Liver (tissue), 8 donors: ENCODE measurements at regions not wholly inside any gene's neighbourhood (a gene's known extent, or its start where the extent isn't known, plus 50 kb on each side); places are given as distances from the start of the nearest gene placed in this dataset.

Source experiments
- DNase-seq: peaks from one replicate; pipeline ENCODE4 v3.0.0-alpha.2; 2017; ENCODE audit warnings: low spot score
- H3K27ac ChIP-seq, 2 donors: one replicate each; pipeline ENCODE4 v1.7.0; 2013; ENCODE audit warnings: inconsistent platforms in 2 of 2, low read length in 2 of 2, control low read depth in 1 of 2, low read depth in 1 of 2, mild to moderate bottlenecking in 1 of 2
- H3K27me3 ChIP-seq, 4 donors: one replicate each; pipeline versions ENCODE4 v1.6.1 to v1.7.0; 2013; ENCODE audit warnings: low read length in 3 of 4, inconsistent platforms in 1 of 4, mild to moderate bottlenecking in 1 of 4, moderate library complexity in 1 of 4; ENCODE audit not compliant: control insufficient read depth in 4 of 4, insufficient read depth in 4 of 4
- H3K36me3 ChIP-seq, 4 donors: one replicate each; pipeline versions ENCODE4 v1.6.1 to v1.7.0; 2013; ENCODE audit warnings: low read length in 3 of 4, mild to moderate bottlenecking in 3 of 4, low read depth in 1 of 4, moderate library complexity in 1 of 4; ENCODE audit not compliant: control insufficient read depth in 4 of 4, insufficient read depth in 3 of 4
- H3K4me1 ChIP-seq, 4 donors: one replicate each; pipeline versions ENCODE4 v1.6.1 to v1.7.0; 2013; ENCODE audit warnings: low read length in 3 of 4, mild to moderate bottlenecking in 3 of 4, moderate library complexity in 1 of 4; ENCODE audit not compliant: control insufficient read depth in 4 of 4, insufficient read depth in 4 of 4
- H3K4me3 ChIP-seq, 3 donors: one replicate each; pipeline versions ENCODE4 v1.6.1 to v1.7.0; 2013; ENCODE audit warnings: low read length in 3 of 3, control low read depth in 1 of 3, low read depth in 1 of 3, mild to moderate bottlenecking in 1 of 3
- H3K9ac ChIP-seq, 2 donors: one replicate each; pipeline ENCODE4 v1.7.0; 2013; ENCODE audit warnings: low read length in 2 of 2, mild to moderate bottlenecking in 2 of 2, moderate library complexity in 2 of 2, control low read depth in 1 of 2, low read depth in 1 of 2
- H3K9me3 ChIP-seq, 4 donors: one replicate each; pipeline versions ENCODE4 v1.6.1 to v1.7.0; 2013; ENCODE audit warnings: low read length in 3 of 4; ENCODE audit not compliant: control insufficient read depth in 4 of 4
- CTCF ChIP-seq: fragments of 150-350 bp; IDR thresholded peaks from 2 replicates; pipeline ENCODE4 v1.5.1; 2017; ENCODE audit warnings: improper control_type of control experiment, low read depth, low read length; ENCODE audit not compliant: missing input control
- EGR1 ChIP-seq, 2 donors: IDR thresholded peaks; 2 replicates each; pipeline ENCODE4 v1.6.1; 2016 to 2018; ENCODE audit warnings: antibody characterized with exemption in 2 of 2, low read depth in 2 of 2
- FOXA1 ChIP-seq: IDR thresholded peaks from 2 replicates; pipeline ENCODE4 v1.6.1; 2016; ENCODE audit warnings: antibody characterized with exemption
- FOXA2 ChIP-seq: IDR thresholded peaks from 2 replicates; pipeline ENCODE4 v1.6.1; 2016; ENCODE audit warnings: antibody characterized with exemption
- HNF4A ChIP-seq, 2 donors: conservative IDR thresholded peaks; 2 replicates each; pipeline ENCODE4 v1.6.1; 2016; ENCODE audit warnings: antibody characterized with exemption in 2 of 2, mild to moderate bottlenecking in 2 of 2
- HNF4G ChIP-seq: IDR thresholded peaks from 2 replicates; pipeline ENCODE4 v1.6.1; 2016; ENCODE audit warnings: antibody characterized with exemption
- JUND ChIP-seq, 2 donors: IDR thresholded peaks; 2 replicates each; pipeline ENCODE4 v1.6.1; 2016; ENCODE audit warnings: antibody characterized with exemption in 2 of 2
- MAX ChIP-seq: IDR thresholded peaks from 2 replicates; pipeline ENCODE4 v1.6.1; 2016; ENCODE audit warnings: antibody characterized with exemption
- NR2F2 ChIP-seq: IDR thresholded peaks from 2 replicates; pipeline ENCODE4 v1.6.1; 2016; ENCODE audit warnings: antibody characterized with exemption
- TAF1 ChIP-seq: conservative IDR thresholded peaks from 2 replicates; pipeline ENCODE4 v1.6.1; 2016; ENCODE audit warnings: antibody characterized with exemption, mild to moderate bottlenecking
- YY1 ChIP-seq: IDR thresholded peaks from 2 replicates; pipeline ENCODE4 v1.6.1; 2016; ENCODE audit warnings: antibody characterized with exemption, mild to moderate bottlenecking
- WGBS: extraction: QIAGEN DNeasy Blood & Tissue Kit; methylation state at CpG from one replicate; pipeline ENCODE4 v1.1.7; 2013; 5-methylcytosine and 5-hydroxymethylcytosine counted together
- TF ChIP-seq, protein P1 (sequence below): IDR thresholded peaks from 2 replicates; pipeline ENCODE4 v1.6.1; 2016; ENCODE audit warnings: antibody characterized with exemption, mild to moderate bottlenecking
- TF ChIP-seq, protein P2 (sequence below): IDR thresholded peaks from 2 replicates; pipeline ENCODE4 v1.6.1; 2016; ENCODE audit warnings: antibody characterized with exemption
- donor health status: healthy.
- donor health status: healthy.
- donor health status: healthy.
- donor health status: healthy.
- donor health status: healthy.

- H3K9me3 ChIP-seq: no peaks in the 10 kb centered on the region
- H3K27ac ChIP-seq: no peak overlapping the region
- no peak overlapping the region for H3K4me3 ChIP-seq
- no peak for DNase-seq
- no peaks in the 10 kb centered on the region for H3K36me3 ChIP-seq
- H3K9ac ChIP-seq: no peak overlapping the region
- TF ChIP-seq FOXA1: no peak
- no peak for TF ChIP-seq FOXA2
- TF ChIP-seq TAF1: no peak
- TF ChIP-seq CTCF: no peak
- TF ChIP-seq HNF4A (conservative IDR thresholded peaks at IDR 0.05): no peak
- TF ChIP-seq JUND (IDR thresholded peaks at IDR 0.05): no peak
- no peak for TF ChIP-seq HNF4G
- H3K27me3 ChIP-seq: no peaks in the 10 kb centered on the region
- WGBS: 67% methylated on average over 3 of the region's 3 CpGs
- H3K4me1 ChIP-seq: no peaks in the 10 kb centered on the region
Measured at GRCh38 chr13:84294576-84294975, 412.3 kb upstream of the SLITRK1 start.

DNA sequence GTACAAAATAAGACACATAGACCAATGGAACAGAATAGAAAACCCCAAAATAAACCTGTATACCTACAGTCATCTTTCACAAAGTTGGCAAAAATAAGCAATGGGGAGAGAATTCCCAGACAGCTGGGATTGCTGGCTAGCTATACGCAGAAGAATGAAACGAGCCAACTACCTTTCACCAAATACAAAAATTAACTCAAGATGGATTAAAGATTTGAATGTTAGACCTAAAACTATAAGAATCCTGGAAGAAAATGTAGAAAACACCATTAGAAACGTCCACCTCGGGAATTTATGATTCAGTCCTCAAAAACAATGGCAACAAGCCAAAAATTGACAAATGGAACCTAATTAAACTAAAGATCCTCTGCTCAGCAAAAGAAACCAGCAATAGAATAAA is 408.1 kb upstream of the SLITRK1 start:
- H3K27ac ChIP-seq: no peak overlapping the region
- H3K27me3 ChIP-seq: no peaks in the 10 kb centered on the region
- no peak overlapping the region for H3K9ac ChIP-seq
- H3K36me3 ChIP-seq: no peaks in the 10 kb centered on the region
- H3K9me3 ChIP-seq: no peaks in the 10 kb centered on the region
- no peak overlapping the region for H3K4me3 ChIP-seq
- no peaks in the 10 kb centered on the region for H3K4me1 ChIP-seq
- DNase-seq: no peak
- WGBS: 58% methylated on average over 4 of the region's 4 CpGs
- TF ChIP-seq FOXA1 (no peak), CTCF (no peak), TAF1 (no peak), MAX (no peak), YY1 (no peak), NR2F2 (no peak), EGR1 (IDR thresholded peaks at IDR 0.05; ENCODE audit: low read depth in 2 of 2) (no peak)

DNA sequence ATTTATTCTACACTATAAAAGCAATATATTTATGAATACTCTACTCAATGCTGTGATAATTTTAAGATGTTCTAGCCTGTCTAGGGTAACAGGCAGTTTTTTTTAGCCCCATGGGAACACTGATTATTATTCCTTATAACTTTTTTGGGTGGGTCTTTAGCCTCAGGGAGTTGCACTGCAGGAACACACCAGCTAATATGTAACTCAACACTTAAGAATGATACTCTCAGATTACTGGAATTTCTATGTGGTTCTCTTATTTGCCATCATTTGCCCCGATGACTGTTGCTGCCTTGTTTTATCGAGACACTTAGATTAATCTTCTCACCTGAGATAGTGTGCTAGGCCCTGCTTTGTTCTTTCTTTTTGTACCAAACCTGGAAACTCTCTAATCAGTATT is 396.9 kb upstream of the SLITRK1 start:
- H3K27ac ChIP-seq: no peak overlapping the region
- H3K36me3 ChIP-seq: no peaks in the 10 kb centered on the region
- no peaks in the 10 kb centered on the region for H3K9me3 ChIP-seq
- no peaks in the 10 kb centered on the region for H3K4me1 ChIP-seq
- TF ChIP-seq TAF1 (no peak), HNF4A (conservative IDR thresholded peaks at IDR 0.05) (no peak), JUND (IDR thresholded peaks at IDR 0.05) (no peak)
- TF ChIP-seq, protein P1, sequence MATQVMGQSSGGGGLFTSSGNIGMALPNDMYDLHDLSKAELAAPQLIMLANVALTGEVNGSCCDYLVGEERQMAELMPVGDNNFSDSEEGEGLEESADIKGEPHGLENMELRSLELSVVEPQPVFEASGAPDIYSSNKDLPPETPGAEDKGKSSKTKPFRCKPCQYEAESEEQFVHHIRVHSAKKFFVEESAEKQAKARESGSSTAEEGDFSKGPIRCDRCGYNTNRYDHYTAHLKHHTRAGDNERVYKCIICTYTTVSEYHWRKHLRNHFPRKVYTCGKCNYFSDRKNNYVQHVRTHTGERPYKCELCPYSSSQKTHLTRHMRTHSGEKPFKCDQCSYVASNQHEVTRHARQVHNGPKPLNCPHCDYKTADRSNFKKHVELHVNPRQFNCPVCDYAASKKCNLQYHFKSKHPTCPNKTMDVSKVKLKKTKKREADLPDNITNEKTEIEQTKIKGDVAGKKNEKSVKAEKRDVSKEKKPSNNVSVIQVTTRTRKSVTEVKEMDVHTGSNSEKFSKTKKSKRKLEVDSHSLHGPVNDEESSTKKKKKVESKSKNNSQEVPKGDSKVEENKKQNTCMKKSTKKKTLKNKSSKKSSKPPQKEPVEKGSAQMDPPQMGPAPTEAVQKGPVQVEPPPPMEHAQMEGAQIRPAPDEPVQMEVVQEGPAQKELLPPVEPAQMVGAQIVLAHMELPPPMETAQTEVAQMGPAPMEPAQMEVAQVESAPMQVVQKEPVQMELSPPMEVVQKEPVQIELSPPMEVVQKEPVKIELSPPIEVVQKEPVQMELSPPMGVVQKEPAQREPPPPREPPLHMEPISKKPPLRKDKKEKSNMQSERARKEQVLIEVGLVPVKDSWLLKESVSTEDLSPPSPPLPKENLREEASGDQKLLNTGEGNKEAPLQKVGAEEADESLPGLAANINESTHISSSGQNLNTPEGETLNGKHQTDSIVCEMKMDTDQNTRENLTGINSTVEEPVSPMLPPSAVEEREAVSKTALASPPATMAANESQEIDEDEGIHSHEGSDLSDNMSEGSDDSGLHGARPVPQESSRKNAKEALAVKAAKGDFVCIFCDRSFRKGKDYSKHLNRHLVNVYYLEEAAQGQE: no peak
- TF ChIP-seq, protein P2, sequence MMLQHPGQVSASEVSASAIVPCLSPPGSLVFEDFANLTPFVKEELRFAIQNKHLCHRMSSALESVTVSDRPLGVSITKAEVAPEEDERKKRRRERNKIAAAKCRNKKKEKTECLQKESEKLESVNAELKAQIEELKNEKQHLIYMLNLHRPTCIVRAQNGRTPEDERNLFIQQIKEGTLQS: no peak
- no peak for DNase-seq
- no peak overlapping the region for H3K4me3 ChIP-seq
- H3K27me3 ChIP-seq: no peaks in the 10 kb centered on the region
- no peak overlapping the region for H3K9ac ChIP-seq
- 78% methylated on average over 2 of the region's 2 CpGs for WGBS
